Naive thymus-derived CD4-positive, alpha-beta T cell (primary cell): ENCODE measurements at regions not wholly inside any gene's neighbourhood (a gene's known extent, or its start where the extent isn't known, plus 50 kb on each side); places are given as distances from the start of the nearest gene placed in this dataset.

Experiments
- ATAC-seq: fragments of 150-1000 bp; cut with Tn5 transposase; 2 replicates; pipeline ENCODE4 v1.10.0; 2021; ENCODE audit warnings: mild to moderate bottlenecking, moderate library complexity
- CTCF ChIA-PET: fragments of 350-600 bp; sonication (Branson Sonifier 250); formaldehyde crosslinking; loops from one replicate; lab custom pipeline; 2021; ENCODE audit warnings: antibody characterized with exemption; lab: Charles Lee
- POLR2A ChIA-PET: fragments of 350-600 bp; sonication (Branson Sonifier 250); formaldehyde crosslinking; loops from one replicate; lab custom pipeline; 2021; ENCODE audit warnings: antibody characterized with exemption, inconsistent platforms; lab: Charles Lee
- DNase-seq, 9 donors: peaks; one replicate each; pipeline versions ENCODE4 v3.0.0 to v3.0.0-alpha.2; 2020 to 2022; ENCODE audit warnings: mixed read lengths in 1 of 9
- H3K27ac ChIP-seq: one replicate; pipeline ENCODE4 v1.7.0; 2013; ENCODE audit warnings: mild to moderate bottlenecking, low read depth, low read length, moderate library complexity
- H3K27me3 ChIP-seq, 2 donors: one replicate each; pipeline ENCODE4 v1.7.0; 2013; ENCODE audit warnings: low read length in 2 of 2, mild to moderate bottlenecking in 2 of 2, moderate library complexity in 2 of 2; ENCODE audit not compliant: control insufficient read depth in 2 of 2, insufficient read depth in 2 of 2
- H3K36me3 ChIP-seq, 3 experiments: 1 replicate in 2 of 3; 2 replicates in 1 of 3; pipeline ENCODE4 v1.7.0; 2013; ENCODE audit warnings: low read length in 3 of 3, mild to moderate bottlenecking in 3 of 3, moderate library complexity in 1 of 3; ENCODE audit not compliant: insufficient read depth in 3 of 3, control insufficient read depth in 2 of 3
- H3K4me1 ChIP-seq, 2 donors: one replicate each; pipeline ENCODE4 v1.7.0; 2013; ENCODE audit warnings: low read length in 2 of 2, mild to moderate bottlenecking in 2 of 2, moderate library complexity in 1 of 2; ENCODE audit not compliant: control insufficient read depth in 2 of 2, insufficient read depth in 2 of 2
- H3K4me3 ChIP-seq: 2 replicates; pipeline ENCODE4 v1.7.0; 2013; ENCODE audit warnings: mild to moderate bottlenecking, low read length
- H3K9me3 ChIP-seq, 3 experiments: 1 replicate in 2 of 3; 2 replicates in 1 of 3; pipeline ENCODE4 v1.7.0; 2013; ENCODE audit warnings: low read length in 3 of 3; ENCODE audit not compliant: control insufficient read depth in 2 of 3
- H3K27ac Mint-ChIP-seq, 9 donors: one replicate each; pipeline ENCODE4 v1.8.0; 2020 to 2022; ENCODE audit warnings: mixed read lengths in 9 of 9, mild to moderate bottlenecking in 8 of 9, moderate library complexity in 5 of 9, inconsistent platforms in 2 of 9
- H3K27me3 Mint-ChIP-seq, 5 donors: one replicate each; pipeline ENCODE4 v1.8.0; 2021 to 2022; ENCODE audit warnings: mixed read lengths in 5 of 5, mild to moderate bottlenecking in 1 of 5
- H3K36me3 Mint-ChIP-seq, 5 donors: one replicate each; pipeline ENCODE4 v1.8.0; 2020 to 2022; ENCODE audit warnings: mixed read lengths in 5 of 5, mild to moderate bottlenecking in 3 of 5, inconsistent platforms in 1 of 5
- H3K4me1 Mint-ChIP-seq, 7 donors: one replicate each; pipeline ENCODE4 v1.8.0; 2020 to 2022; ENCODE audit warnings: mixed read lengths in 7 of 7, mild to moderate bottlenecking in 3 of 7, inconsistent platforms in 1 of 7
- H3K4me3 Mint-ChIP-seq, 10 donors: one replicate each; pipeline ENCODE4 v1.8.0; 2020 to 2022; ENCODE audit warnings: mild to moderate bottlenecking in 10 of 10, mixed read lengths in 10 of 10, moderate library complexity in 6 of 10, inconsistent platforms in 2 of 10
- H3K9me3 Mint-ChIP-seq, 11 donors: one replicate each; pipeline ENCODE4 v1.8.0; 2020 to 2022; ENCODE audit warnings: mixed read lengths in 11 of 11, mild to moderate bottlenecking in 4 of 11, inconsistent platforms in 1 of 11, moderate library complexity in 1 of 11
- intact Hi-C, 2 donors: fragments of 100-400 bp; cut with micrococcal nuclease; formaldehyde crosslinking; loops; one replicate each; pipeline ENCODE4 v1.15.1; 2023

GRCh38 chr2:7118606-7119131, 201.5 kb downstream of the RNF144A start:
- H3K27ac Mint-ChIP-seq = no peak overlapping the region
- peaks cover 0 to 13% (median 6%) of the 10 kb centered on the region in 11 donors for H3K9me3 Mint-ChIP-seq
- intact Hi-C loops = loop anchor here in 1 of 2 donors (2.0 kb wide), 1 partner anchor 1566 kb away; no protein-coding TSS in a partner anchor
- Histone ChIP-seq H3K36me3 (no peaks in the 10 kb centered on the region), H3K9me3 (no peaks in the 10 kb centered on the region), H3K4me3 (no peak overlapping the region), H3K27ac (no peak overlapping the region), H3K27me3 (no peaks in the 10 kb centered on the region), H3K4me1 (no peaks in the 10 kb centered on the region)
- H3K27me3 Mint-ChIP-seq = peaks cover 0 to 4% (median 0%) of the 10 kb centered on the region in 5 donors
- POLR2A ChIA-PET = no interaction called here
- DNase-seq = no peak
- H3K4me1 Mint-ChIP-seq = no peaks in the 10 kb centered on the region
- ATAC-seq = no peak
- peaks cover 2 to 41% (median 10%) of the 10 kb centered on the region in 5 donors for H3K36me3 Mint-ChIP-seq
- H3K4me3 Mint-ChIP-seq = no peak overlapping the region
- CTCF ChIA-PET = no interaction called here

GRCh38 chr2:7119132-7119835, 202.1 kb downstream of the RNF144A start:
- peak in 2 of 9 donors; percentile 10 to 24 for DNase-seq
- Histone ChIP-seq H3K4me1 (no peaks in the 10 kb centered on the region), H3K27me3 (no peaks in the 10 kb centered on the region), H3K36me3 (no peaks in the 10 kb centered on the region), H3K27ac (no peak overlapping the region), H3K4me3 (no peak overlapping the region), H3K9me3 (no peaks in the 10 kb centered on the region)
- ChIA-PET POLR2A (no interaction called here), CTCF (no interaction called here)
- intact Hi-C loops = loop anchor here in 1 of 2 donors (2.0 kb wide), 1 partner anchor 1566 kb away; no protein-coding TSS in a partner anchor
- H3K4me1 Mint-ChIP-seq = no peaks in the 10 kb centered on the region
- peaks cover 0 to 7% (median 2%) of the 10 kb centered on the region in 11 donors for H3K9me3 Mint-ChIP-seq
- H3K27ac Mint-ChIP-seq = no peak overlapping the region
- no peak overlapping the region for H3K4me3 Mint-ChIP-seq
- peaks cover 0 to 4% (median 0%) of the 10 kb centered on the region in 5 donors for H3K27me3 Mint-ChIP-seq
- no peak for ATAC-seq
- H3K36me3 Mint-ChIP-seq = peaks cover 2 to 39% (median 10%) of the 10 kb centered on the region in 5 donors

- Mint-ChIP-seq H3K27me3 (no peaks in the 10 kb centered on the region), H3K9me3 (peaks cover 0 to 4% (median 0%) of the 10 kb centered on the region in 11 donors), H3K27ac (no peak overlapping the region), H3K36me3 (peaks cover 0 to 36% (median 10%) of the 10 kb centered on the region in 5 donors), H3K4me3 (no peak overlapping the region), H3K4me1 (peaks cover 0 to under 1% (median 0%) of the 10 kb centered on the region in 7 donors)
- H3K36me3 ChIP-seq = no peaks in the 10 kb centered on the region
- ChIA-PET CTCF (no interaction called here), POLR2A (no interaction called here)
- H3K27ac ChIP-seq = no peak overlapping the region
- no peaks in the 10 kb centered on the region for H3K27me3 ChIP-seq
- intact Hi-C loops = no loop called here
- DNase-seq (no peak), ATAC-seq (no peak)
- no peaks in the 10 kb centered on the region for H3K4me1 ChIP-seq
- no peak overlapping the region for H3K4me3 ChIP-seq
- H3K9me3 ChIP-seq = no peaks in the 10 kb centered on the region
Measured at GRCh38 chr2:7121851-7122250, 204.6 kb downstream of the RNF144A start.

- H3K9me3 Mint-ChIP-seq = peaks cover 0 to 5% (median 0%) of the 10 kb centered on the region in 11 donors
- no peak for DNase-seq
- POLR2A ChIA-PET = no interaction called here
- Histone ChIP-seq H3K4me1 (no peaks in the 10 kb centered on the region), H3K27ac (no peak overlapping the region), H3K4me3 (no peak overlapping the region), H3K36me3 (no peaks in the 10 kb centered on the region), H3K9me3 (no peaks in the 10 kb centered on the region), H3K27me3 (no peaks in the 10 kb centered on the region)
- CTCF ChIA-PET = no interaction called here
- peaks cover 0 to 19% (median 14%) of the 10 kb centered on the region in 5 donors for H3K36me3 Mint-ChIP-seq
- intact Hi-C loops = no loop called here
- H3K4me3 Mint-ChIP-seq = no peak overlapping the region
- no peak for ATAC-seq
- no peaks in the 10 kb centered on the region for H3K27me3 Mint-ChIP-seq
- H3K4me1 Mint-ChIP-seq = peaks cover 0 to 13% (median 6%) of the 10 kb centered on the region in 7 donors
- H3K27ac Mint-ChIP-seq = no peak overlapping the region
Measured at GRCh38 chr2:7127156-7127555, 209.9 kb downstream of the RNF144A start.

GRCh38 chr2:7127687-7128086, 210.5 kb downstream of the RNF144A start:
- Mint-ChIP-seq H3K9me3 (peaks cover 0 to 5% (median 0%) of the 10 kb centered on the region in 11 donors), H3K36me3 (peaks cover 0 to 17% (median 12%) of the 10 kb centered on the region in 5 donors), H3K4me1 (peaks cover 0 to 13% (median 6%) of the 10 kb centered on the region in 7 donors), H3K27ac (no peak overlapping the region), H3K4me3 (no peak overlapping the region), H3K27me3 (no peaks in the 10 kb centered on the region)
- no peaks in the 10 kb centered on the region for H3K4me1 ChIP-seq
- CTCF ChIA-PET = no interaction called here
- no peak overlapping the region for H3K4me3 ChIP-seq
- ATAC-seq (no peak), DNase-seq (no peak)
- intact Hi-C loops = no loop called here
- H3K36me3 ChIP-seq = no peaks in the 10 kb centered on the region
- no peaks in the 10 kb centered on the region for H3K9me3 ChIP-seq
- no peaks in the 10 kb centered on the region for H3K27me3 ChIP-seq
- H3K27ac ChIP-seq = no peak overlapping the region
- POLR2A ChIA-PET = no interaction called here

GRCh38 chr2:7131261-7131660, 214.0 kb downstream of the RNF144A start:
- POLR2A ChIA-PET = no interaction called here
- ATAC-seq = no peak

More at GRCh38 chr2:7131261-7131660, 214.0 kb downstream of the RNF144A start:
- Histone ChIP-seq H3K9me3 (no peaks in the 10 kb centered on the region), H3K27me3 (no peaks in the 10 kb centered on the region), H3K36me3 (no peaks in the 10 kb centered on the region), H3K4me3 (no peak overlapping the region), H3K27ac (no peak overlapping the region), H3K4me1 (no peaks in the 10 kb centered on the region)
- CTCF ChIA-PET = no interaction called here
- Mint-ChIP-seq H3K4me3 (no peak overlapping the region), H3K27ac (no peak overlapping the region), H3K36me3 (peaks cover 0 to 27% (median 18%) of the 10 kb centered on the region in 5 donors), H3K4me1 (peaks cover 0 to 13% (median 6%) of the 10 kb centered on the region in 7 donors), H3K9me3 (peaks cover 0 to 4% (median 0%) of the 10 kb centered on the region in 11 donors), H3K27me3 (no peaks in the 10 kb centered on the region)
- intact Hi-C loops = no loop called here
- no peak for DNase-seq
